ENCODE measurements at regions not wholly inside any gene's neighbourhood (a gene's known extent, or its start where the extent isn't known, plus 50 kb on each side); places are given as distances from the start of the nearest gene placed in this dataset.

GRCh38 chr5:38651806-38652205 lies 95.4 kb upstream of the LIFR start:
- no peak for TF ChIP-seq CTCF (IDR thresholded peaks at IDR 0.05 in 4 of 5, conservative IDR thresholded peaks at IDR 0.05 in 1 of 5)
- no peak for TF ChIP-seq POLR2A (IDR thresholded peaks at IDR 0.05)
